K562 (cell line): ENCODE measurements at regions not wholly inside any gene's neighbourhood (a gene's known extent, or its start where the extent isn't known, plus 50 kb on each side); places are given as distances from the start of the nearest gene placed in this dataset.

Experiments used
- ATAC-seq: fragments of 200-7000 bp; cut with Tn5 transposase; 3 replicates; pipeline ENCODE4 v1.9.1; 2020; ENCODE audit warnings: moderate library complexity
- BruUV-seq: library from RNA; stranded (reverse); fragments of 400-500 nt; replicated peaks from 2 replicates; lab custom pipeline; 2021; lab: Mats Ljungman, UMichigan
- CTCF ChIA-PET: fragments of 300-600 bp; formaldehyde crosslinking; extraction: SDS; loops from one replicate; lab custom pipeline; 2021; ENCODE audit warnings: low intra/inter-chr PET ratio; lab: Yijun Ruan, JAX
- POLR2A ChIA-PET: fragments of 300-600, 350-650 bp; sonication (Branson Sonifier 250); formaldehyde crosslinking; extraction: SDS; loops from one replicate; lab custom pipeline; 2021; ENCODE audit warnings: antibody characterized with exemption, inconsistent platforms; lab: Yijun Ruan, JAX
- DNase-seq, 4 experiments: peaks; one replicate each; pipeline versions ENCODE4 v3.0.0 to v3.0.0-alpha.2; 2011 to 2018; ENCODE audit warnings: low spot score in 3 of 4, mixed read lengths in 3 of 4; ENCODE audit errors: extremely low read depth in 1 of 4
- FAIRE-seq: peaks from 2 replicates; lab custom pipeline; 2011; peaks lifted over from hg19 to GRCh38; lab: Jason Lieb, UNC
- H2AFZ ChIP-seq: 2 replicates; pipeline ENCODE4 v1.6.0; 2011; ENCODE audit warnings: low read depth, low read length, control low read depth, inconsistent platforms
- H3K27ac ChIP-seq: fragments of 200-600 bp; 3 replicates; pipeline ENCODE4 v1.8.0; 2011; ENCODE audit warnings: low read depth, mild to moderate bottlenecking, control low read depth, inconsistent platforms, low read length, moderate library complexity, mixed read lengths; ENCODE audit errors: extremely low read depth
- H3K27me3 ChIP-seq, 2 experiments: fragments of 300-600 bp in 1 of 2; 2 replicates in 1 of 2; 3 replicates in 1 of 2; pipeline versions ENCODE4 v1.6.0 to v1.8.0; 2011; ENCODE audit warnings: inconsistent platforms in 2 of 2, low read length in 2 of 2, mild to moderate bottlenecking in 1 of 2, mixed read lengths in 1 of 2, moderate library complexity in 1 of 2; ENCODE audit not compliant: control insufficient read depth in 2 of 2, insufficient read depth in 2 of 2
- H3K36me3 ChIP-seq: fragments of 300-600 bp; 3 replicates; pipeline ENCODE4 v1.8.0; 2011; ENCODE audit warnings: mild to moderate bottlenecking, low read length, inconsistent platforms; ENCODE audit not compliant: control insufficient read depth, insufficient read depth
- H3K4me1 ChIP-seq, 2 experiments: fragments of 200-600 bp in 1 of 2; replicated peaks in 1 of 2; 2 replicates in 1 of 2; 3 replicates in 1 of 2; pipeline versions ENCODE4 v1.5.1 to v1.8.0; 2011; ENCODE audit warnings: inconsistent platforms in 2 of 2, low read length in 2 of 2, mild to moderate bottlenecking in 1 of 2, mixed read lengths in 1 of 2, moderate library complexity in 1 of 2; ENCODE audit not compliant: control insufficient read depth in 2 of 2, insufficient read depth in 2 of 2
- H3K4me2 ChIP-seq: 2 replicates; pipeline ENCODE4 v1.6.1; 2011; ENCODE audit warnings: low read length, control low read depth, inconsistent platforms, mixed read lengths; ENCODE audit not compliant: insufficient read depth
- H3K4me3 ChIP-seq: fragments of 200-600 bp; sonication (generic), shearing (Covaris generic); 2 replicates; pipeline ENCODE4 v1.5.1; 2016; ENCODE audit warnings: control low read depth, inconsistent platforms
- H3K79me2 ChIP-seq: fragments of 200-600 bp; 3 replicates; pipeline ENCODE4 v1.8.0; 2011; ENCODE audit warnings: low read length, inconsistent platforms; ENCODE audit not compliant: control insufficient read depth, insufficient read depth
- H3K9ac ChIP-seq, 2 experiments: 2 replicates each; pipeline versions ENCODE4 v1.6.0 to v1.6.1; 2011; ENCODE audit warnings: low read depth in 2 of 2, low read length in 2 of 2, control low read depth in 1 of 2, inconsistent platforms in 1 of 2, mild to moderate bottlenecking in 1 of 2, mixed read lengths in 1 of 2; ENCODE audit not compliant: insufficient read depth in 1 of 2
- H3K9me1 ChIP-seq: one replicate; pipeline ENCODE4 v1.6.0; 2011; ENCODE audit warnings: inconsistent platforms, mild to moderate bottlenecking, low read length, moderate library complexity; ENCODE audit not compliant: control insufficient read depth, insufficient read depth
- H3K9me3 ChIP-seq: replicated peaks from 2 replicates; pipeline ENCODE4 v1.5.1; 2011; ENCODE audit warnings: low read depth, low read length, inconsistent platforms; ENCODE audit not compliant: control insufficient read depth, insufficient read depth
- H4K20me1 ChIP-seq: replicated peaks from 2 replicates; pipeline ENCODE4 v1.6.1; 2011; ENCODE audit warnings: low read length, inconsistent platforms, mixed read lengths; ENCODE audit not compliant: control insufficient read depth, insufficient read depth
- CBX2 ChIP-seq: fragments of 200-600 bp; sonication (generic); IDR thresholded peaks from one replicate; pipeline ENCODE4 v1.6.1; 2012; ENCODE audit warnings: mild to moderate bottlenecking, low read length, inconsistent platforms; ENCODE audit not compliant: insufficient read depth, poor library complexity, severe bottlenecking
- CXXC5 ChIP-seq: fragments of 250-450 bp; sonication (Bioruptor Pico); IDR thresholded peaks from 2 replicates; pipeline ENCODE4 v1.8.0; 2022; ENCODE audit warnings: inconsistent platforms, mild to moderate bottlenecking, moderate library complexity
- ESRRA ChIP-seq: fragments of 450-650 bp; IDR thresholded peaks from 2 replicates; pipeline ENCODE4 v1.6.1; 2014; ENCODE audit warnings: low read depth, mild to moderate bottlenecking, moderate library complexity, borderline replicate concordance
- ETV5 ChIP-seq: sonication (generic); formaldehyde crosslinking; IDR thresholded peaks from 2 replicates; pipeline ENCODE4 v1.4.0; 2020; ENCODE audit warnings: low read depth, mild to moderate bottlenecking, missing genetic modification reagents
- MYBL2 ChIP-seq, 2 experiments: fragments of 450-650 bp in 1 of 2; sonication (generic) in 1 of 2; formaldehyde crosslinking in 1 of 2; IDR thresholded peaks; 2 replicates each; pipeline versions ENCODE4 v1.6.1 to v1.8.1; 2017 to 2022; ENCODE audit warnings: borderline replicate concordance in 1 of 2, inconsistent platforms in 1 of 2, low read depth in 1 of 2, mild to moderate bottlenecking in 1 of 2, missing genetic modification reagents in 1 of 2, moderate library complexity in 1 of 2
- NFXL1 ChIP-seq: fragments of 450-650 bp; formaldehyde crosslinking; IDR thresholded peaks from 2 replicates; pipeline ENCODE4 v1.4.0; 2021; ENCODE audit warnings: mild to moderate bottlenecking
- NR3C1 ChIP-seq: sonication (generic); formaldehyde crosslinking; IDR thresholded peaks from 2 replicates; pipeline ENCODE4 v1.8.1; 2022; ENCODE audit warnings: missing genetic modification reagents
- ZNF140 ChIP-seq: fragments of 250-450 bp; sonication (Bioruptor Pico); IDR thresholded peaks from 2 replicates; pipeline ENCODE4 v1.8.0; 2021; ENCODE audit warnings: moderate library complexity, mild to moderate bottlenecking, inconsistent platforms
- ZNF217 ChIP-seq: sonication (generic); formaldehyde crosslinking; IDR thresholded peaks from 2 replicates; pipeline ENCODE4 v1.8.0; 2022; ENCODE audit warnings: mild to moderate bottlenecking, missing genetic modification reagents
- ZNF586 ChIP-seq: fragments of 450-650 bp; formaldehyde crosslinking; conservative IDR thresholded peaks from 2 replicates; pipeline ENCODE4 v1.4.0; 2020; ENCODE audit warnings: mild to moderate bottlenecking, moderate library complexity
- ZNF644 ChIP-seq: fragments of 200-800 bp; sonication (Bioruptor generic); IDR thresholded peaks from 2 replicates; pipeline ENCODE4 v1.6.1; 2016; ENCODE audit warnings: low read depth, missing genetic modification characterization, missing compliant biosample characterization
- ZZZ3 ChIP-seq: fragments of 450-650 bp; IDR thresholded peaks from 2 replicates; pipeline ENCODE4 v1.6.1; 2016; ENCODE audit warnings: antibody characterized with exemption, mild to moderate bottlenecking, moderate library complexity
- WGBS: fragments of 100-300 bp; shearing (Covaris generic); methylation state at CpG from one replicate; pipeline ENCODE4 v1.1.6; 2016; ENCODE audit warnings: low coverage, mixed read lengths; ENCODE audit not compliant: insufficient coverage; ENCODE audit errors: missing lambda C conversion rate; 5-methylcytosine and 5-hydroxymethylcytosine counted together
- in situ Hi-C: fragments of 300-500 bp; cut with MboI; formaldehyde crosslinking; loops from 4 replicates; pipeline ENCODE4 v1.15.0; 2018; ENCODE audit warnings: inconsistent platforms, mixed read lengths
- intact Hi-C: fragments of 100-400 bp; cut with micrococcal nuclease; formaldehyde crosslinking; loops from 2 replicates; pipeline ENCODE4 v1.14.2; 2022
- TF ChIP-seq, protein P1 (sequence below): fragments of 450-650 bp; IDR thresholded peaks from 2 replicates; pipeline ENCODE4 v1.7.0; 2016; ENCODE audit warnings: borderline replicate concordance
- TF ChIP-seq, protein P2 (sequence below), 2 experiments: fragments of 450-650 bp in 1 of 2; sonication (generic) in 1 of 2; formaldehyde crosslinking; conservative IDR thresholded peaks; 2 replicates each; pipeline versions ENCODE4 v1.4.0 to v1.8.1; 2020 to 2022; ENCODE audit warnings: mild to moderate bottlenecking in 1 of 2, missing genetic modification reagents in 1 of 2

DNA sequence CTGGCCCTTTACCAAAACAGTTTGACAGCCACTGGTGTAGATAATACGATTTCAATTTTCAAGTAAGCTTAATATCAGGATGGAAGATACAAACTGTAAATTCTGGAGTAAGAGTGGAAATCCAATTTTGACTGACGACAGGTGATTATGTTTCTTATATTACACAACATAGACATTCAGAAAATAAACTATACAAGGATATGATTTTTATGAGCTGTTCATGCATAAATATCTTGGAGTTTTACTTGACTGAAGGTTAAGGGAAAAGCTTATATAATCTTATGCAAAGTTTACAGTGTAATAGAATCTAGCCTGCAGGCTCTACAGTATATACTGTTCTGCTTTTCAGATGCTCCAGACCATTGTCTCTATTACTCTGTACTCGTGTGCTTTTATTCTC lies 1672.3 kb downstream of the ARAP2 start:
- Histone ChIP-seq H4K20me1 (no peaks in the 10 kb centered on the region), H3K9ac (no peak overlapping the region), H2AFZ (no peak overlapping the region), H3K9me3 (no peaks in the 10 kb centered on the region), H3K4me1 (no peaks in the 10 kb centered on the region), H3K27ac (no peak overlapping the region), H3K9me1 (no peaks in the 10 kb centered on the region)
- POLR2A ChIA-PET = no interaction called here
- no peak for DNase-seq
- no TSS peak for BruUV-seq
- 0% methylated on average over 3 of the region's 3 CpGs for WGBS
- TF ChIP-seq, protein P1, sequence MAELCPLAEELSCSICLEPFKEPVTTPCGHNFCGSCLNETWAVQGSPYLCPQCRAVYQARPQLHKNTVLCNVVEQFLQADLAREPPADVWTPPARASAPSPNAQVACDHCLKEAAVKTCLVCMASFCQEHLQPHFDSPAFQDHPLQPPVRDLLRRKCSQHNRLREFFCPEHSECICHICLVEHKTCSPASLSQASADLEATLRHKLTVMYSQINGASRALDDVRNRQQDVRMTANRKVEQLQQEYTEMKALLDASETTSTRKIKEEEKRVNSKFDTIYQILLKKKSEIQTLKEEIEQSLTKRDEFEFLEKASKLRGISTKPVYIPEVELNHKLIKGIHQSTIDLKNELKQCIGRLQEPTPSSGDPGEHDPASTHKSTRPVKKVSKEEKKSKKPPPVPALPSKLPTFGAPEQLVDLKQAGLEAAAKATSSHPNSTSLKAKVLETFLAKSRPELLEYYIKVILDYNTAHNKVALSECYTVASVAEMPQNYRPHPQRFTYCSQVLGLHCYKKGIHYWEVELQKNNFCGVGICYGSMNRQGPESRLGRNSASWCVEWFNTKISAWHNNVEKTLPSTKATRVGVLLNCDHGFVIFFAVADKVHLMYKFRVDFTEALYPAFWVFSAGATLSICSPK = no peak
- TF ChIP-seq CXXC5 (CRISPR knock-in tag) = no peak
- no peak for TF ChIP-seq ESRRA
- TF ChIP-seq, protein P2, sequence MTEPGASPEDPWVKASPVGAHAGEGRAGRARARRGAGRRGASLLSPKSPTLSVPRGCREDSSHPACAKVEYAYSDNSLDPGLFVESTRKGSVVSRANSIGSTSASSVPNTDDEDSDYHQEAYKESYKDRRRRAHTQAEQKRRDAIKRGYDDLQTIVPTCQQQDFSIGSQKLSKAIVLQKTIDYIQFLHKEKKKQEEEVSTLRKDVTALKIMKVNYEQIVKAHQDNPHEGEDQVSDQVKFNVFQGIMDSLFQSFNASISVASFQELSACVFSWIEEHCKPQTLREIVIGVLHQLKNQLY (CRISPR knock-in tag; conservative IDR thresholded peaks at IDR 0.05) = no peak
- no peak for TF ChIP-seq MYBL2 (IDR thresholded peaks at IDR 0.05; ENCODE audit: low read depth)
- TF ChIP-seq MYBL2 (CRISPR knock-in tag; IDR thresholded peaks at IDR 0.05; ENCODE audit: borderline replicate concordance) = no peak
- no peak for TF ChIP-seq CBX2
- no peak for TF ChIP-seq ZNF586 (CRISPR knock-in tag)
- TF ChIP-seq NR3C1 (CRISPR knock-in tag) = no peak
- no peak for TF ChIP-seq NFXL1
- TF ChIP-seq ZNF140 = no peak
- TF ChIP-seq ZZZ3 = no peak
- no peak for TF ChIP-seq ETV5
- no peak for TF ChIP-seq ZNF644 (tag)
- no peak for TF ChIP-seq ZNF217 (CRISPR knock-in tag)
- TF ChIP-seq, all 486 proteins: peak for 0
- ATAC-seq (no peak), FAIRE-seq (no peak)
- CTCF ChIA-PET = no interaction called here
- Histone ChIP-seq H3K4me3 (no peak overlapping the region), H3K4me2 (no peak overlapping the region), H3K79me2 (no peaks in the 10 kb centered on the region), H3K36me3 (no peaks in the 10 kb centered on the region), H3K27me3 (no peaks in the 10 kb centered on the region)
- in situ Hi-C loops (no loop called here), intact Hi-C loops (no loop called here)
